Lung (tissue), 9 donors: ENCODE measurements at regions not wholly inside any gene's neighbourhood (a gene's known extent, or its start where the extent isn't known, plus 50 kb on each side); places are given as distances from the start of the nearest gene placed in this dataset.
"Not testable (repeated sequence)": the region's sequence is repeated elsewhere in the genome, so short reads cannot be mapped to it uniquely, and the experiment has no call there.

Experiments
- ATAC-seq: fragments of 200-7000 bp; cut with Tn5 transposase; one replicate; pipeline ENCODE4 v1.9.1; 2020; ENCODE audit warnings: moderate number of reproducible peaks; ENCODE audit not compliant: insufficient read depth, low FRiP score
- DNase-seq, 3 donors: peaks; one replicate each; pipeline ENCODE4 v3.0.0-alpha.2; 2013 to 2017
- H3K27ac ChIP-seq, 2 donors: one replicate each; pipeline ENCODE4 v1.5.1; 2013; ENCODE audit warnings: mild to moderate bottlenecking in 2 of 2, moderate library complexity in 2 of 2, control low read depth in 1 of 2, inconsistent platforms in 1 of 2, low read depth in 1 of 2, low read length in 1 of 2
- H3K27me3 ChIP-seq, 3 donors: one replicate each; pipeline ENCODE4 v1.5.1; 2013; ENCODE audit warnings: low read length in 2 of 3; ENCODE audit not compliant: control insufficient read depth in 3 of 3, insufficient read depth in 3 of 3
- H3K36me3 ChIP-seq, 4 donors: one replicate each; pipeline ENCODE4 v1.5.1; 2013; ENCODE audit warnings: low read length in 4 of 4, mild to moderate bottlenecking in 1 of 4, moderate library complexity in 1 of 4; ENCODE audit not compliant: control insufficient read depth in 4 of 4, insufficient read depth in 4 of 4
- H3K4me1 ChIP-seq, 5 donors: one replicate each; pipeline ENCODE4 v1.5.1; 2013; ENCODE audit warnings: low read length in 5 of 5, mild to moderate bottlenecking in 2 of 5, moderate library complexity in 1 of 5; ENCODE audit not compliant: control insufficient read depth in 5 of 5, insufficient read depth in 5 of 5
- H3K4me3 ChIP-seq: one replicate; pipeline ENCODE4 v1.5.1; 2013; ENCODE audit warnings: mild to moderate bottlenecking, control low read depth, moderate library complexity
- H3K9ac ChIP-seq, 2 donors: one replicate each; pipeline ENCODE4 v1.5.1; 2013; ENCODE audit warnings: low read length in 2 of 2, control low read depth in 1 of 2; ENCODE audit not compliant: insufficient read depth in 1 of 2
- H3K9me3 ChIP-seq, 4 donors: one replicate each; pipeline ENCODE4 v1.5.1; 2013; ENCODE audit warnings: low read length in 3 of 4, mild to moderate bottlenecking in 1 of 4, moderate library complexity in 1 of 4; ENCODE audit not compliant: control insufficient read depth in 4 of 4, insufficient read depth in 3 of 4
- WGBS, 2 donors: extraction: QIAGEN DNeasy Blood & Tissue Kit; methylation state at CpG; one replicate each; pipeline ENCODE4 v1.1.7; 2013; 5-methylcytosine and 5-hydroxymethylcytosine counted together
- donor health status: Bipolar disorder and iron deficiency.
- donor health status: healthy.
- donor health status: DM: yes; HTN: yes; CAD: no.

DNA sequence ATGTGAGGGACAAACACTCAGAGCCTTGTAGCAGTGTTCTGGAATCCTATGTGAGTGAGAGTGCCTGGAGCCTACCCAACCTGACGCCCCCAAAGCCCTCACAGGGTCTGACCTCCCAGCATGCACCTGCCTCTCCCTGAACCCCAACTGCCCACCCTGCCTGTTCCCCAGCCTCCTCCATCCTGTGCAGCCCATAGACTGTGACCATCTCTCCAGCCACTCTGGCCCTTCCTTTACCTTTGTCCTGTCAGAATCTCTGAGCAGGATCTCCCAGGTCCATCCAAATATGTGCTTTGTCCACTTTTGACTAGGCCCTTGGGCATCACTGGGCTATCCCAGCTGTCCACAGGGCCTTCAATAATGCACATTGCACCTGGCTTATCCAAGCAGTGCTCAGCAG, 1159.8 kb upstream of the TPTE start:
- H3K9ac ChIP-seq, H3K36me3 ChIP-seq, H3K4me3 ChIP-seq, H3K9me3 ChIP-seq, ATAC-seq, H3K27ac ChIP-seq, H3K27me3 ChIP-seq, H3K4me1 ChIP-seq: not testable (repeated sequence)
- whole genome bisulfite sequencing, 2 donors: no CpG with 5 or more reads among the region's 1 CpG
- peak in 1 of 3 donors; percentile 4 for DNase-seq

DNA sequence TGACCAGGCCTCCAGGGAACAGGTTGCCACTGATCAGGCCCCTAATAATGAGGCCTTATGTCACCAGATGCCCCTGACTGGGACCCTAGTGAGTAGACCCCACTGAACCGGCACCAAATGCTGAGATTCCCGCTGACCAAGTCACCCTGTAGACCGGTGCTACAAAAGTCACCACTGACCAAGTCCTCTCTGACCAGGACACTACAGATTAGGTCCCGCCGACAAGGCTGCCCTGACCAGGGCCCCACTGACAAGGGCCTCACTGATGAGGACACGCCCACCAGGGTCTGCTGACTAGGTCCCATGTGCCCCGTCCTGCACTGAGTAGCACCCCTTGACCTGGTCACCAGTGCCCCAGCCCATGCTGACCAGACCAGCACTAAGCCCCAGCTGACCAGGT, 1159.1 kb upstream of the TPTE start:
- not testable (repeated sequence) for H3K27ac ChIP-seq, H3K36me3 ChIP-seq, DNase-seq, H3K27me3 ChIP-seq, H3K4me1 ChIP-seq, ATAC-seq, H3K9me3 ChIP-seq, H3K9ac ChIP-seq, H3K4me3 ChIP-seq
- 80 to 81% methylated on average over 7 of the region's 7 CpGs for WGBS, 2 donors

DNA sequence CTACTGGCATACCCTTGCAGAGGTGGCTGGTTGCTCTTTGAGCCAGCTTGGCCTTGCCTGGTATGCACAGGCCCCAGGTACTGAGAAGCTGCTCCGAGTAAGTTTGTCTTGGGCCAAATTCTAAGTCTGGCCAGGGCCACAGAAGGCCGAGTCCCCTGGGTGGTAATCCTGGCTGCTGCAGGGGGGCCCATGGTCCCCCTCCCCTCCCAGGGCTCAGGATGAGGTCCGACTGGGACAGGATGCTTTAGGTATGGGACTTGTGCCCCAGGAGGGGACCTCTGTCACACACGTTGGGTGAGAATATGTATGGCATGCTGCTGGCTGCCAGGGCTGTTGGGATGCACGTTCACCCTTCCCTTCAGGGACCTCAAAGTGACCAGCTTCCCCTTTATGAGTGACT, 1155.6 kb upstream of the TPTE start:
- not testable (repeated sequence) for H3K36me3 ChIP-seq, H3K27ac ChIP-seq, H3K9me3 ChIP-seq, H3K27me3 ChIP-seq, H3K9ac ChIP-seq, H3K4me3 ChIP-seq, DNase-seq, H3K4me1 ChIP-seq, ATAC-seq
- WGBS, 2 donors: 67% methylated on average over 2 of the region's 5 CpGs

DNA sequence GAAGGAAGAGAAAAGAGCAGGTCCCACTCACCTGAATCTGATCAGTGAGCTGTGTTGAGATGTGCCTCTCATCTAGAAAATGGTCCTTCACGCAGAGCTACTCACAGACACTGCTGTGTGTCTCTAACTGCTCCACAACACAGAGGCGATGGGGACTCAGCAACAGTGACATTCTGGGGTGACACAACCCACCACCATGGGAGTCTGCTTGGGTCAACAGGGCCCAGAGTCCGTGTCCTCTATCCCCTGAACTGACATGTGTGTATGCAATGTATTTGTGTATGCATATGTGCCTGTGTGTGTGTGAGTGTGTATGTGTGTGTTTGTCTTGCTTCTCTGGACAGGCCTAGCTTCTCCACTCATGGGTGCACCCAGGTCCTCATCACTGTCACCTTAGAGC, 1154.8 kb upstream of the TPTE start:
- H3K27ac ChIP-seq, DNase-seq, H3K27me3 ChIP-seq, H3K4me3 ChIP-seq, H3K4me1 ChIP-seq, H3K9me3 ChIP-seq, H3K9ac ChIP-seq, ATAC-seq, H3K36me3 ChIP-seq: not testable (repeated sequence)
- WGBS, 2 donors: 56 to 71% methylated on average over 1 to 3 of the region's 3 CpGs
